HL-60 (cell line): ENCODE measurements at regions not wholly inside any gene's neighbourhood (a gene's known extent, or its start where the extent isn't known, plus 50 kb on each side); places are given as distances from the start of the nearest gene placed in this dataset.

ENCODE experiments used
- DNase-seq, 2 experiments: peaks; one replicate each; pipeline ENCODE4 v3.0.0-alpha.2; 2010 to 2020; ENCODE audit warnings: low read depth in 1 of 2, low spot score in 1 of 2
- H3K27ac ChIP-seq: fragments of 250-450 bp; sonication (Bioruptor Pico); replicated peaks from 2 replicates; pipeline ENCODE4 v1.5.1; 2020; ENCODE audit warnings: mild to moderate bottlenecking, moderate library complexity
- H3K27me3 ChIP-seq: fragments of 250-450 bp; sonication (Bioruptor Pico); 2 replicates; pipeline ENCODE4 v1.5.1; 2021; ENCODE audit warnings: mild to moderate bottlenecking, moderate library complexity; ENCODE audit not compliant: insufficient read depth, poor library complexity, severe bottlenecking
- H3K4me3 ChIP-seq: replicated peaks from 2 replicates; pipeline ENCODE4 v1.5.1; 2011; ENCODE audit warnings: mild to moderate bottlenecking, control low read depth, low read length; ENCODE audit not compliant: insufficient read depth
- CTCF ChIP-seq: IDR thresholded peaks from one replicate; pipeline ENCODE4 v1.5.1; 2011; ENCODE audit warnings: low read length, control low read depth, inconsistent platforms; ENCODE audit not compliant: insufficient read depth
- GABPA ChIP-seq: IDR thresholded peaks from 2 replicates; pipeline ENCODE4 v1.6.1; 2012; ENCODE audit warnings: low read depth
- POLR2AphosphoS5 ChIP-seq: IDR thresholded peaks from 2 replicates; pipeline ENCODE4 v1.6.1; 2012; ENCODE audit warnings: low read depth
- REST ChIP-seq: IDR thresholded peaks from 2 replicates; pipeline ENCODE4 v1.6.1; 2012; ENCODE audit warnings: low read depth; ENCODE audit not compliant: insufficient replicate concordance
- SPI1 ChIP-seq: IDR thresholded peaks from 2 replicates; pipeline ENCODE4 v1.6.1; 2012; ENCODE audit warnings: low read depth, mild to moderate bottlenecking, borderline replicate concordance

- Histone ChIP-seq H3K27ac (no peak overlapping the region), H3K27me3 (no peaks in the 10 kb centered on the region), H3K4me3 (no peak overlapping the region)
- no peak for DNase-seq
- TF ChIP-seq SPI1 = no peak
- TF ChIP-seq POLR2AphosphoS5 = no peak
- TF ChIP-seq GABPA = no peak
- no peak for TF ChIP-seq REST
- TF ChIP-seq CTCF = no peak
Measured at GRCh38 chr7:32167256-32167655, 97.0 kb upstream of the PDE1C start.

DNA sequence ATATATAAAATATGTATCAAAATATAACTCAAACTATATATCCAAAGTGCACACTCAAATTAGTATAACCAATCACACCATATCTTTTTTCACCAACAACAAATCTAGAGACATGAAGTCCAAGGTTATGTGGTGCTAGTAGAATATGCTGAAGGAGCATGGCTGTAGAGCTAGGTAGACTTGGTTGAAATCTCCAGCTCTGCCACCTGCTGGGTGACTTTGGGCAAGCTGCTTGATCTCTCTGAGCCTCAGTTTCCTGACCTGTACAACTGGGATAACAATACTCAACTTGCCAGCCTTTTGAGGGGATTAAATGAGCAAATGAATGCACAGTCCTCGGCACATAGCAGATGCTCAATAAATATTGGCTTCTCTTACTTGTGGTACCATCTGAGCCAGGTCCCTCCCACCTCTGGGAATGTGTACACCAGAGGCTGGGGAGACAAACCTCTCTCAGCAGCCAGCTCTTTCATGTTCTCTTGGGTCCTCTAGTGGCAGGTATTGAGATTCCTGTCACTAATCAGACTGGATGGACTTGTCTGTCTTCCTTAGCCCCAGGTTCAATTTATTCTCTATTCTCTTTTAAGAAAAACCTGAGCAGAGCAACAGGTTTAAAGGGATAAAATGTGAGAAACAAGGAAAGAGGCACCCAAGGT lies 94.3 kb upstream of the PDE1C start:
- TF ChIP-seq GABPA (no peak), REST (no peak), CTCF (no peak), SPI1 (no peak), POLR2AphosphoS5 (no peak)
- no peak for DNase-seq
- no peak overlapping the region for H3K4me3 ChIP-seq

GRCh38 chr7:32163896-32164295 lies 93.7 kb upstream of the PDE1C start:
- no peaks in the 10 kb centered on the region for H3K27me3 ChIP-seq
- DNase-seq = no peak
- H3K27ac ChIP-seq = no peak overlapping the region
- no peak for TF ChIP-seq SPI1
- no peak for TF ChIP-seq CTCF
- no peak for TF ChIP-seq REST
- TF ChIP-seq GABPA = no peak
- TF ChIP-seq POLR2AphosphoS5 = no peak
- H3K4me3 ChIP-seq = no peak overlapping the region

More for the DNA sequence above, 94.3 kb upstream of the PDE1C start:
- H3K27ac ChIP-seq = no peak overlapping the region
- H3K27me3 ChIP-seq = no peaks in the 10 kb centered on the region
